OCI-LY1 (cell line): ENCODE measurements at regions not wholly inside any gene's neighbourhood (a gene's known extent, or its start where the extent isn't known, plus 50 kb on each side); places are given as distances from the start of the nearest gene placed in this dataset.

Source experiments
- H2AFZ ChIP-seq: fragments of 200-600 bp; sonication (generic), shearing (Covaris generic); 2 replicates; pipeline ENCODE4 v1.6.0; 2014; ENCODE audit warnings: antibody characterized with exemption, mild to moderate bottlenecking, low read length
- H3F3A ChIP-seq: fragments of 200-600 bp; sonication (generic), shearing (Covaris generic); 2 replicates; pipeline ENCODE4 v1.6.0; 2014; ENCODE audit warnings: mild to moderate bottlenecking, antibody characterized with exemption, low read length, moderate library complexity; ENCODE audit not compliant: insufficient read depth
- H3K27ac ChIP-seq: fragments of 200-600 bp; sonication (generic); 2 replicates; pipeline ENCODE4 v1.5.1; 2014; ENCODE audit warnings: low read length, mixed run types, mild to moderate bottlenecking, low read depth; ENCODE audit not compliant: poor library complexity, severe bottlenecking
- H3K27me3 ChIP-seq: fragments of 200-600 bp; sonication (generic); 2 replicates; pipeline ENCODE4 v1.6.0; 2014; ENCODE audit warnings: antibody characterized with exemption, mild to moderate bottlenecking, low read length, moderate library complexity; ENCODE audit not compliant: insufficient read depth
- H3K36me3 ChIP-seq: fragments of 200-600 bp; sonication (generic); 2 replicates; pipeline ENCODE4 v1.6.1; 2014; ENCODE audit warnings: mild to moderate bottlenecking, antibody characterized with exemption, low read length, moderate library complexity, mixed read lengths; ENCODE audit not compliant: insufficient read depth
- H3K4me1 ChIP-seq: fragments of 200-600 bp; sonication (generic); 2 replicates; pipeline ENCODE4 v1.5.1; 2014; ENCODE audit warnings: mild to moderate bottlenecking, low read length, moderate library complexity; ENCODE audit not compliant: insufficient read depth, severe bottlenecking
- H3K4me2 ChIP-seq: fragments of 200-600 bp; sonication (generic), shearing (Covaris generic); 2 replicates; pipeline ENCODE4 v1.6.1; 2014; ENCODE audit warnings: low read length
- H3K4me3 ChIP-seq: fragments of 200-600 bp; sonication (generic); 2 replicates; pipeline ENCODE4 v1.5.1; 2014; ENCODE audit warnings: low read length, low read depth, mild to moderate bottlenecking, mixed read lengths; ENCODE audit not compliant: poor library complexity, severe bottlenecking
- H3K79me2 ChIP-seq: fragments of 200-600 bp; shearing (Covaris generic); 2 replicates; pipeline ENCODE4 v1.6.1; 2016; ENCODE audit warnings: mixed run types, low read length, mixed read lengths; ENCODE audit not compliant: insufficient read depth
- H3K9ac ChIP-seq: fragments of 200-600 bp; sonication (generic), shearing (Covaris generic); 2 replicates; pipeline ENCODE4 v1.6.1; 2014; ENCODE audit warnings: mild to moderate bottlenecking, low read length, mixed read lengths
- H3K9me2 ChIP-seq: fragments of 200-600 bp; sonication (generic), shearing (Covaris generic); 2 replicates; pipeline ENCODE4 v1.6.1; 2014; ENCODE audit warnings: low read depth, mild to moderate bottlenecking, low read length, mixed read lengths
- H3K9me3 ChIP-seq: fragments of 200-600 bp; shearing (Covaris generic); 2 replicates; pipeline ENCODE4 v1.6.1; 2014; ENCODE audit warnings: low read length, mixed read lengths
- H4K20me1 ChIP-seq: fragments of 200-600 bp; sonication (generic), shearing (Covaris generic); 2 replicates; pipeline ENCODE4 v1.6.0; 2016; ENCODE audit warnings: mild to moderate bottlenecking, low read length; ENCODE audit not compliant: insufficient read depth
- EZH2 ChIP-seq: fragments of 200-600 bp; sonication (generic), shearing (Covaris generic); IDR thresholded peaks from 2 replicates; pipeline ENCODE4 v1.8.0; 2017; ENCODE audit warnings: borderline replicate concordance, mixed run types, mild to moderate bottlenecking, antibody characterized with exemption, low read length, moderate library complexity, mixed read lengths
- TF ChIP-seq, protein P1 (sequence below): fragments of 200-600 bp; sonication (generic), shearing (Covaris generic); IDR thresholded peaks from 2 replicates; pipeline ENCODE4 v1.5.1; 2017; ENCODE audit warnings: mild to moderate bottlenecking, antibody characterized with exemption, low read length, moderate library complexity, mixed read lengths

DNA sequence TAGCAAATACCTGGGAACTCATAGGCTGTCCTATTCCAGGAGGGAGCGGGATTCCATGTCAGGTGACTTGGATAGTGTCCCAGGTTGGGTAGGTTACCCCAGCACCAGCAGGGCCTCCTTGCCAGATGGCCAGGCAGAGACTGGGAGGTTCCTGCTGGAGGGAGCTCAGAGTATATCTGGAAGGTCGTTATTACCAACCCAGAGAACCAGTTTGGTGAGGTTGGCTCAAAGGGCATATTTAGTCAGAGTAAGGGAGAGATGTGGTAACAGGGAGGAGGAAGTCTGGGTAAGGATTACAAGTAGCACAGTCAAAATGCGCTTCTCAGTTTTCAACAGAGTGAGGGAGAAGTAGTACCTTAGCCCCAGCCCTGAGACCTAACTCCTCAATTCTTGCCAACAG lies 53.3 kb upstream of the LNX1 start:
- no peaks in the 10 kb centered on the region for H3F3A ChIP-seq
- TF ChIP-seq, protein P1, sequence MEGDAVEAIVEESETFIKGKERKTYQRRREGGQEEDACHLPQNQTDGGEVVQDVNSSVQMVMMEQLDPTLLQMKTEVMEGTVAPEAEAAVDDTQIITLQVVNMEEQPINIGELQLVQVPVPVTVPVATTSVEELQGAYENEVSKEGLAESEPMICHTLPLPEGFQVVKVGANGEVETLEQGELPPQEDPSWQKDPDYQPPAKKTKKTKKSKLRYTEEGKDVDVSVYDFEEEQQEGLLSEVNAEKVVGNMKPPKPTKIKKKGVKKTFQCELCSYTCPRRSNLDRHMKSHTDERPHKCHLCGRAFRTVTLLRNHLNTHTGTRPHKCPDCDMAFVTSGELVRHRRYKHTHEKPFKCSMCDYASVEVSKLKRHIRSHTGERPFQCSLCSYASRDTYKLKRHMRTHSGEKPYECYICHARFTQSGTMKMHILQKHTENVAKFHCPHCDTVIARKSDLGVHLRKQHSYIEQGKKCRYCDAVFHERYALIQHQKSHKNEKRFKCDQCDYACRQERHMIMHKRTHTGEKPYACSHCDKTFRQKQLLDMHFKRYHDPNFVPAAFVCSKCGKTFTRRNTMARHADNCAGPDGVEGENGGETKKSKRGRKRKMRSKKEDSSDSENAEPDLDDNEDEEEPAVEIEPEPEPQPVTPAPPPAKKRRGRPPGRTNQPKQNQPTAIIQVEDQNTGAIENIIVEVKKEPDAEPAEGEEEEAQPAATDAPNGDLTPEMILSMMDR = no peak
- TF ChIP-seq EZH2 = no peak
- H3K4me2 ChIP-seq = no peak overlapping the region
- H2AFZ ChIP-seq = no peak overlapping the region
- no peaks in the 10 kb centered on the region for H3K4me1 ChIP-seq
- H4K20me1 ChIP-seq = no peaks in the 10 kb centered on the region
- no peak overlapping the region for H3K9ac ChIP-seq
- no peaks in the 10 kb centered on the region for H3K79me2 ChIP-seq
- no peaks in the 10 kb centered on the region for H3K36me3 ChIP-seq
- H3K9me3 ChIP-seq = no peaks in the 10 kb centered on the region
- no peaks in the 10 kb centered on the region for H3K9me2 ChIP-seq
- H3K27me3 ChIP-seq = no peaks in the 10 kb centered on the region
- no peak overlapping the region for H3K4me3 ChIP-seq
- no peak overlapping the region for H3K27ac ChIP-seq
